ENCODE measurements at regions not wholly inside any gene's neighbourhood (a gene's known extent, or its start where the extent isn't known, plus 50 kb on each side); places are given as distances from the start of the nearest gene placed in this dataset.

- TF ChIP-seq CBFB (CRISPR knock-in tag; IDR thresholded peaks at IDR 0.05; ENCODE audit: low read depth): no peak
- no peak for TF ChIP-seq NR3C1 (CRISPR knock-in tag; conservative IDR thresholded peaks at IDR 0.05; ENCODE audit: low read depth)
- TF ChIP-seq KAT7 (CRISPR knock-in tag; IDR thresholded peaks at IDR 0.05; ENCODE audit: borderline replicate concordance): no peak
- no peak for TF ChIP-seq FOXK1 (CRISPR knock-in tag; IDR thresholded peaks at IDR 0.05)
Observed at GRCh38 chr17:79377230-79377786, 233.5 kb downstream of the RBFOX3 start (continued).

GRCh38 chr17:79374807-79375206 lies 236.0 kb downstream of the RBFOX3 start:
- Mint-ChIP-seq H3K36me3 (no peaks in the 10 kb centered on the region), H3K9me3 (no peaks in the 10 kb centered on the region; the same call in 1 of the 2 replicates), H3K4me1 (peaks cover 18% of the 10 kb centered on the region), H3K27me3 (ENCODE audit: low read depth) (no peaks in the 10 kb centered on the region), H3K4me3 (no peak overlapping the region), H3K27ac (peak overlapping the region; percentile 34; the same call in 1 of the 2 replicates)
- DNase-seq (ENCODE audit: low spot score) (no peak), ATAC-seq (no peak)
- ChIA-PET CTCF (interaction anchor here (1.0 to 4.2 kb wide), 3 partner anchors 14 to 26 kb away, joined by 4 to 17 read pairs (median 16); no protein-coding TSS in a partner anchor), POLR2A (no interaction called here)
- TF ChIP-seq CREM (CRISPR knock-in tag; IDR thresholded peaks at IDR 0.05) (no peak), OVOL2 (CRISPR knock-in tag; IDR thresholded peaks at IDR 0.05; ENCODE audit: borderline replicate concordance) (no peak), SP1 (CRISPR knock-in tag; conservative IDR thresholded peaks at IDR 0.05) (no peak), ETV6 (CRISPR knock-in tag; IDR thresholded peaks at IDR 0.05) (no peak), FOXK1 (CRISPR knock-in tag; IDR thresholded peaks at IDR 0.05) (no peak), ESRRA (CRISPR knock-in tag; IDR thresholded peaks at IDR 0.05; ENCODE audit: borderline replicate concordance) (no peak), SOX15 (CRISPR knock-in tag; IDR thresholded peaks at IDR 0.05) (no peak), ZNF219 (CRISPR knock-in tag; IDR thresholded peaks at IDR 0.05; ENCODE audit: borderline replicate concordance) (no peak), ZNF263 (CRISPR knock-in tag; IDR thresholded peaks at IDR 0.05; ENCODE audit: low read depth) (no peak)

- no peak overlapping the region for H3K27ac Mint-ChIP-seq
- H3K4me3 Mint-ChIP-seq: no peak overlapping the region
- no peaks in the 10 kb centered on the region for H3K27me3 Mint-ChIP-seq (ENCODE audit: low read depth)
- no peak for DNase-seq (ENCODE audit: low spot score)
- POLR2A ChIA-PET: interaction anchor here (0.6 kb wide), 1 partner anchor 237 kb away, joined by 3 read pairs; no protein-coding TSS in a partner anchor
- CTCF ChIA-PET: interaction anchor here (1.1 to 4.2 kb wide), 4 partner anchors 14 to 328 kb away, joined by 4 to 18 read pairs (median 16); no protein-coding TSS in a partner anchor
- no peak for TF ChIP-seq ZNF396 (CRISPR knock-in tag; IDR thresholded peaks at IDR 0.05; ENCODE audit: borderline replicate concordance)
- H3K9me3 Mint-ChIP-seq: no peaks in the 10 kb centered on the region; the same call in 1 of the 2 replicates
- ATAC-seq: no peak
- H3K4me1 Mint-ChIP-seq: peaks cover 18% of the 10 kb centered on the region
- H3K36me3 Mint-ChIP-seq: no peaks in the 10 kb centered on the region
Observed at GRCh38 chr17:79374087-79374689, 236.7 kb downstream of the RBFOX3 start.

- no peak for DNase-seq (ENCODE audit: low spot score)
- no peak for ATAC-seq
- H3K4me3 Mint-ChIP-seq: no peak overlapping the region
- CTCF ChIA-PET: interaction anchor here (0.6 to 4.2 kb wide), 7 partner anchors 16 to 327 kb away, joined by 3 to 18 read pairs (median 5); no protein-coding TSS in a partner anchor
- no peak overlapping the region; the same call in 1 of the 2 replicates for H3K27ac Mint-ChIP-seq
- no peaks in the 10 kb centered on the region; the same call in 1 of the 2 replicates for H3K9me3 Mint-ChIP-seq
- no peaks in the 10 kb centered on the region for H3K36me3 Mint-ChIP-seq
- H3K4me1 Mint-ChIP-seq: peaks cover 18% of the 10 kb centered on the region
- TF ChIP-seq SMAD3 (CRISPR knock-in tag; IDR thresholded peaks at IDR 0.05; ENCODE audit: borderline replicate concordance): no peak
- POLR2A ChIA-PET: no interaction called here
- no peaks in the 10 kb centered on the region for H3K27me3 Mint-ChIP-seq (ENCODE audit: low read depth)
Observed at GRCh38 chr17:79372470-79373238, 238.2 kb downstream of the RBFOX3 start.

GRCh38 chr17:79371984-79372383 lies 238.9 kb downstream of the RBFOX3 start:
- Mint-ChIP-seq H3K4me3 (no peak overlapping the region), H3K9me3 (no peaks in the 10 kb centered on the region; the same call in 1 of the 2 replicates), H3K27ac (no peak overlapping the region), H3K36me3 (no peaks in the 10 kb centered on the region), H3K4me1 (peaks cover 18% of the 10 kb centered on the region), H3K27me3 (ENCODE audit: low read depth) (no peaks in the 10 kb centered on the region)
- POLR2A ChIA-PET: no interaction called here
- CTCF ChIA-PET: interaction anchor here (0.5 to 2.9 kb wide), 3 partner anchors 20 to 274 kb away, joined by 3 to 18 read pairs (median 5); no protein-coding TSS in a partner anchor
- ATAC-seq (no peak), DNase-seq (ENCODE audit: low spot score) (no peak)
- TF ChIP-seq MYBL2 (CRISPR knock-in tag; IDR thresholded peaks at IDR 0.05) (no peak), RORB (CRISPR knock-in tag; IDR thresholded peaks at IDR 0.05) (no peak), SMAD4 (CRISPR knock-in tag; IDR thresholded peaks at IDR 0.05) (no peak), ATF6 (CRISPR knock-in tag; IDR thresholded peaks at IDR 0.05) (no peak), KAT7 (CRISPR knock-in tag; IDR thresholded peaks at IDR 0.05; ENCODE audit: borderline replicate concordance) (no peak), ZNF138 (CRISPR knock-in tag; conservative IDR thresholded peaks at IDR 0.05) (no peak), AFF4 (CRISPR knock-in tag; IDR thresholded peaks at IDR 0.05; ENCODE audit: borderline replicate concordance) (no peak)

Measured in WTC11 (cell line).